BLaER1 treated with 17β-estradiol and CSF1 and Interleukin-3, amounts not matched to agents 10 nM and 100 nM (cell line): ENCODE measurements at regions not wholly inside any gene's neighbourhood (a gene's known extent, or its start where the extent isn't known, plus 50 kb on each side); places are given as distances from the start of the nearest gene placed in this dataset.

Experiments used
- H3K27ac ChIP-seq, 11 experiments: shearing (Covaris generic); formaldehyde crosslinking; 2 replicates each; pipeline ENCODE4 v1.8.1; 2022
- H3K27me3 ChIP-seq, 11 experiments: shearing (Covaris generic); formaldehyde crosslinking; 2 replicates each; pipeline ENCODE4 v1.8.1; 2022
- H3K36me3 ChIP-seq, 11 experiments: shearing (Covaris generic); formaldehyde crosslinking; 2 replicates each; pipeline ENCODE4 v1.8.1; 2022
- H3K4me1 ChIP-seq, 10 experiments: shearing (Covaris generic); formaldehyde crosslinking; 2 replicates each; pipeline ENCODE4 v1.8.1; 2022
- H3K4me2 ChIP-seq, 11 experiments: shearing (Covaris generic); formaldehyde crosslinking; 2 replicates each; pipeline ENCODE4 v1.8.1; 2022
- H3K4me3 ChIP-seq, 10 experiments: shearing (Covaris generic); formaldehyde crosslinking; 2 replicates each; pipeline ENCODE4 v1.8.1; 2022
- H3K9ac ChIP-seq, 11 experiments: shearing (Covaris generic); formaldehyde crosslinking; 2 replicates each; pipeline ENCODE4 v1.8.1; 2022
- H3K9me3 ChIP-seq, 11 experiments: shearing (Covaris generic); formaldehyde crosslinking; replicated peaks in 1 of 11; 2 replicates each; pipeline ENCODE4 v1.8.1; 2022
- H4K20me1 ChIP-seq, 11 experiments: shearing (Covaris generic); formaldehyde crosslinking; 2 replicates each; pipeline ENCODE4 v1.8.1; 2022
- Cebpa-rat ChIP-seq, 11 experiments: shearing (Covaris generic); IDR thresholded peaks; 2 replicates each; pipeline ENCODE4 v1.8.1; 2022

DNA sequence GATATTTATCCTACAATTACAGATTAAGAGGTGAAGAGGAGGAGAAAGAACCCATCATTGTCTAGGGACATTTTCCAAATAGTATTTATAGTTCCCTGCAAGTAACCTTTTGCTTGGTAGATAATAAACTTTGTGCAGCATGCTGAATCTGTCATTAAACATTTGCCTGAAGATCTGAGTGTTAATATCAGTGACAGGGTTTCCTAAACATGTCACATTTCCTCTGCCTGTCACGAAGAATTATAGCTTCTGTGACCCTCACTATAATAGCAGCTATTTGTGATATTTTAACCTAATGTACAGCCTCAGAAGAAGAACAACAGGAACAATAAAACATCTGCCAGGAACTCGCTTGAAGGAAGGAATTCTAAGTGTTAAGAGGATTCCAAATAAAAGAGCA is 350.3 kb downstream of the GXYLT1 start:
- no peak overlapping the region for H3K4me3 ChIP-seq
- H3K27ac ChIP-seq, result no peak overlapping the region
- no peaks in the 10 kb centered on the region for H3K27me3 ChIP-seq
- TF ChIP-seq Cebpa-rat (IDR thresholded peaks at IDR 0.05), result no peak
- H4K20me1 ChIP-seq, result no peaks in the 10 kb centered on the region
- H3K9me3 ChIP-seq, result peaks cover 0 to 21% (median 14%) of the 10 kb centered on the region in 11 experiments; a peak in 17 of 22 replicates
- no peaks in the 10 kb centered on the region for H3K4me1 ChIP-seq
- no peak overlapping the region for H3K9ac ChIP-seq
- no peaks in the 10 kb centered on the region for H3K36me3 ChIP-seq
- no peak overlapping the region for H3K4me2 ChIP-seq

DNA sequence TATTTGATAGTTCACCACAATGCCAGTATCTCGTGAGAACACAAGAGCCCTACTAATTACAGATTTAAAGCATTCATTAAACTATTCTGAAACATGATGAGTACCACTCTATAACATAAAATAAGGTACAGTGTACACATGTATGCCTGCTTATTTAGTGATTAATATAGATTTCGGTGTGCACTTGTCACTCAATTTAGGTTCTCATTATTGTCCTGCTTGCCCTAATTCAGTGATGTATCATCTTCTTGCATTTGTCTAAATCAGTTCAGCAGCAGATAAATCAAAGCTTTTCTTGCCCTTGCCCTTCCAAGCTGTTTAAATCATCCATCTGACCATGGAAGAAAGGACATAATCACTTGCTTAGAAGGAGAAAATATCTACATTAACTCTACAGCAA is 359.7 kb downstream of the GXYLT1 start:
- Histone ChIP-seq H3K27ac (no peak overlapping the region), H3K27me3 (no peaks in the 10 kb centered on the region), H4K20me1 (no peaks in the 10 kb centered on the region), H3K4me2 (no peak overlapping the region), H3K4me1 (no peaks in the 10 kb centered on the region), H3K36me3 (no peaks in the 10 kb centered on the region), H3K9ac (no peak overlapping the region), H3K9me3 (peaks cover 0 to 4% (median 0%) of the 10 kb centered on the region in 11 experiments; a peak in 1 of 22 replicates), H3K4me3 (no peak overlapping the region)
- TF ChIP-seq Cebpa-rat (IDR thresholded peaks at IDR 0.05), result no peak

DNA sequence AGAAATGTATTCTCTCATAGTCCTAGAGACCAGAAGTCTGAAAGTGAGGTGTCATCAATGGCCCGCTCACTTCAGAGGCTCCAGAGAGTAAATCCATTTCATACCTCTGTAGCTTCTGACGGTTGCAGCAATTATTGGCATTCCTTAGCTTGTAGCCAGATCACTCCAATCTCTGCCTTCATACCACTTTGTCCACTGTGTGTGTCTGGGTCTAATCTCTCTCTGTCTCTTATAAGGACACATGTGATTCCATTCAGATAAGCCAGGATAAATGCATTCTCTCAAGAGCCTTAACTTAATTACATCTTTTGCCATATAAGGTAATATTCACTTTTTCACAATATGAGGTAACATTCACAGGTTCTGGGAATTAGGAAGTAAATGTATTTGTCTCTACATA is 365.7 kb downstream of the GXYLT1 start:
- Histone ChIP-seq H4K20me1 (no peaks in the 10 kb centered on the region), H3K27ac (no peak overlapping the region), H3K4me3 (no peak overlapping the region), H3K4me2 (no peak overlapping the region), H3K27me3 (no peaks in the 10 kb centered on the region), H3K4me1 (no peaks in the 10 kb centered on the region), H3K9ac (no peak overlapping the region), H3K36me3 (no peaks in the 10 kb centered on the region), H3K9me3 (no peaks in the 10 kb centered on the region)
- TF ChIP-seq Cebpa-rat (IDR thresholded peaks at IDR 0.05), result no peak

DNA sequence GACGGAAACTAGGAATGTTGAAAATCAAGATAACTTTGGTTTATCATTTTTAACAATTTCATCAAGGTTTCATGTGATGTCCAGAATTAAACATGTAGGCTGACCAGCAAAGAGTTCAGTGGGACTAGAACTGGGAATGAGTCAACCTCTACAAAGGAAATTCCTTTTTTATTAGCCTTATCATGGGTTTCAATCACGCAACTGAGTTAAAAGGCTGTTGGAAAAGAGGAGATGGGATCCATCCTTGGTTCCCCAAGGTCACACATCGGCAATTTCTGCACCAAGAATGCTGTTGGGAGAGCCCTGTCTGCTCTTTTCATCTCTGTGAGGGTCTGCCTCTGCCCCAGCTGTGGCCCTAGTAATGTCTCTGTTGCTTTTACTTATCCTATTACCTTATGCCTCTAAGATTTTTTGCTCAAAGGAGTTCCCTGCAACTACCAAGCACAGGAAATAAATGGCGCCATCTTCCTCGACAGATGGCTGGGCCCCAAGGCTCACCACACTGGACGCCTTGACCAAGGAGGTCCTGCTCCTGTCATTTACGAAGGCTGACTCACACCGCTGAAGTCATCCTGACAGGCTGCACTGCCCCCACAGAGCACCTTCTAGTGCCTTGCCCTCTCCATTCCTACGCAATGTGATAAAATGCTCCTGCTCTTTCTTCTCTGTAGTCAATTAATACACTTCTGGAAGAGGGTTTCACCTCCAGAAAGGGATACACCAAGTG is 367.4 kb downstream of the GXYLT1 start:
- Histone ChIP-seq H3K36me3 (no peaks in the 10 kb centered on the region), H3K4me1 (no peaks in the 10 kb centered on the region), H4K20me1 (no peaks in the 10 kb centered on the region), H3K27me3 (no peaks in the 10 kb centered on the region), H3K27ac (no peak overlapping the region), H3K4me2 (no peak overlapping the region), H3K9me3 (no peaks in the 10 kb centered on the region), H3K4me3 (no peak overlapping the region), H3K9ac (no peak overlapping the region)
- no peak for TF ChIP-seq Cebpa-rat (IDR thresholded peaks at IDR 0.05)

DNA sequence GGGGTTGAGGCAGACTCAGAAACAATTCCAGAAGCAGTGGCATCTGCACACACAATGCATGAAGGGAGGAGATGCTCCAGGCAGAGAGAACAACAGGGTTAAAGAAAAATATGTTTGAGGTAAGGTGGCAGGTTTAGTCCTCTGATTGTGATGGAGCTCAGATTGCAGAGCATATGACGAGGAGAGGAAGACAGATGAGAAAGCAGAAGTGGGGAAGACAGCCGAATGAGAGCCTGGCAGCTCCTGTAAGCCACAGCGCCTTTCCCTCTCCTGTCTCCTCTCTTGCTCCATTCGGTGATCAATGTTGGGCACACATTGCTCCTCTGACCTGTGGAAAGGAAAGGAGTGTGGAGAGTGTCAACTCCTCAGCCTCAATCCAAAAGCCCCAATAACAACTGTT is 372.2 kb downstream of the GXYLT1 start:
- Histone ChIP-seq H3K9me3 (no peaks in the 10 kb centered on the region), H3K4me1 (no peaks in the 10 kb centered on the region), H3K36me3 (no peaks in the 10 kb centered on the region), H3K27me3 (no peaks in the 10 kb centered on the region), H4K20me1 (no peaks in the 10 kb centered on the region), H3K4me2 (no peak overlapping the region), H3K9ac (no peak overlapping the region), H3K4me3 (no peak overlapping the region), H3K27ac (no peak overlapping the region)
- no peak for TF ChIP-seq Cebpa-rat (IDR thresholded peaks at IDR 0.05)

DNA sequence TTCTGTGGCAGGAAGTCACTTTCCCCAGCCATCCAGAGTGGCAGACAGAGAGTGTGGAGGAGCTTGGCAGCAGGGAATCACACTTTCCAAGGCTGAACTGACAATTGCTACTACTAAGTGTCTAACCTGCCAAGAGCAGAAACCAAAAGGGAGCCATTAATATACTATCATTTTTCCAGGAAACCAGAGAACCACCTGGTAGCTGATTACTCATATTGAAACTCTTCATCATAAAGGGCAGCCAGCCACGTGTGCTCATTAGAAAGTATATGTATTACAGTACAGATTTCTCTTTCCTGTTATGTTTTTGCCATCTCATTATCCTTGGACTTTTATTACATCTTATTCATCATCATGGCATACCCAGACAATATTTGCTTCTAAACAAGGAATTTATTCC is 374.9 kb downstream of the GXYLT1 start:
- no peak overlapping the region for H3K4me2 ChIP-seq

DNA sequence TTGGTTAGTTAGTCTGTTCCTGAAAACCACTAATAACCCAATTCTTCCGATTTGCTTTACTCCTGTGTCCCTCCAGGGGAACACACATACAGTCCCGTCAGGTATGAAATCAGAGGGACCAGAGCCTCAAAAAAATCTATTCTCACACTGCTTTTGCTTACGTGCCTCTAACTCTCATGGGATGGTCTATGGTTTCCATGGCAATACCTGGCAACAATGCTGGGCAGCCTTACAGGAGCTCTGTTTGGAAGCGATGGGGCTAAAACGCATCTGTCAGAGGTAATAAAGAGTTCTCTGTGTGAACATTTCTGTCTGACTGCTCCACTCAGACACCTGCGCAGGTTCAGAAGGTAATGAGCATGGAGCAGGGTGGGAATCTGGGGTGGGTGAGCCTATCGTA is 376.2 kb downstream of the GXYLT1 start:
- no peak for TF ChIP-seq Cebpa-rat (IDR thresholded peaks at IDR 0.05)

More for the DNA sequence above, 374.9 kb downstream of the GXYLT1 start:
- Histone ChIP-seq H3K9me3 (no peaks in the 10 kb centered on the region), H3K27me3 (no peaks in the 10 kb centered on the region), H3K36me3 (no peaks in the 10 kb centered on the region), H3K4me3 (no peak overlapping the region), H3K27ac (no peak overlapping the region), H4K20me1 (no peaks in the 10 kb centered on the region), H3K9ac (no peak overlapping the region), H3K4me1 (no peaks in the 10 kb centered on the region)
- TF ChIP-seq Cebpa-rat (IDR thresholded peaks at IDR 0.05), result no peak

DNA sequence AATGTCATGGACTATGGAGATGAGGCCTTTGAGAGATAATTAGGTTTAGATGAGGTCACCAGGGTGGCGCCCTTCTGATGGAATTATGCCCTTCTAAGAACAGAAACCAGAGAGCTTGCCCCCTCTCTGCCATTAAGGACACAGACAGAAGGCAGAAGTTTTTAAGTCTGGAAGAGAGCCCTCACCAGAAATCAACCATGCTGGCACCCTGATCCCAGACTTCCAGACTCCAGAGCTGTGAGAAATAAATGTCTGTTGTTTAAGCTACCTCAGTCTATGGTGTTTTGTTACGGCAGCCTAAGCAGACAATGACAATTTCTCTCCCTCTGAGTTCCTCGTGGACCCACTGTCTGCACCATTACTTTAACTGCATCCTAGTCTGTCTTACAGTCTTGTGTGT is 382.0 kb downstream of the GXYLT1 start:
- Histone ChIP-seq H3K9ac (no peak overlapping the region), H3K4me3 (no peak overlapping the region), H3K36me3 (no peaks in the 10 kb centered on the region), H3K27me3 (no peaks in the 10 kb centered on the region), H3K4me1 (no peaks in the 10 kb centered on the region), H3K27ac (no peak overlapping the region), H3K4me2 (no peak overlapping the region), H4K20me1 (no peaks in the 10 kb centered on the region), H3K9me3 (peaks cover 0 to 4% (median 0%) of the 10 kb centered on the region in 11 experiments; a peak in 3 of 22 replicates)
- no peak for TF ChIP-seq Cebpa-rat (IDR thresholded peaks at IDR 0.05)

More for the DNA sequence above, 376.2 kb downstream of the GXYLT1 start:
- Histone ChIP-seq H3K9me3 (no peaks in the 10 kb centered on the region), H3K9ac (no peak overlapping the region), H3K27ac (no peak overlapping the region), H3K27me3 (no peaks in the 10 kb centered on the region), H4K20me1 (no peaks in the 10 kb centered on the region), H3K4me3 (no peak overlapping the region), H3K4me1 (no peaks in the 10 kb centered on the region), H3K36me3 (no peaks in the 10 kb centered on the region), H3K4me2 (no peak overlapping the region)

DNA sequence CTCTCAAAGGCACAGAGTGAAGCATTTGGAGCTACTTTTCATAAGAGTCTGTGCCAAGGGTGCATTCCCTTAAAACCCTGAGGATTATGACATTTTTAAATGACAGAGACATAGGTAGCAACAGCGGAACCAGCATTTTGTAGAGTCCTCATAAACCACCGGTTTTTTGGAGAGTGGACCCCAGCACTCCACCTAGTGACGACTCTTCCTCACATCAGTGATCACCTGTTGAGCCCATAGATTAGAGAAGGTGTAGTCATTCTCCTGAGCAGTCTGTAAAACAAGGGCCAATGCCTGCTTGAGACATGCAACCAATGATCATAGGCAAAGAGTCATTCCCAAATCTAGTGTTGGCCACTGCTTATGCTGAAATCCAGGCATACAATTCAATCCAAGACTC is 399.1 kb downstream of the GXYLT1 start:
- H3K4me1 ChIP-seq, result no peaks in the 10 kb centered on the region
- no peak overlapping the region for H3K9ac ChIP-seq
- peaks cover 0 to 7% (median 3%) of the 10 kb centered on the region in 11 experiments; a peak in 2 of 22 replicates for H3K9me3 ChIP-seq
- no peak overlapping the region for H3K27ac ChIP-seq
- H3K4me2 ChIP-seq, result no peak overlapping the region
- no peaks in the 10 kb centered on the region for H4K20me1 ChIP-seq
- no peaks in the 10 kb centered on the region for H3K27me3 ChIP-seq
- H3K36me3 ChIP-seq, result no peaks in the 10 kb centered on the region
- no peak overlapping the region for H3K4me3 ChIP-seq
- TF ChIP-seq Cebpa-rat (IDR thresholded peaks at IDR 0.05), result no peak

DNA sequence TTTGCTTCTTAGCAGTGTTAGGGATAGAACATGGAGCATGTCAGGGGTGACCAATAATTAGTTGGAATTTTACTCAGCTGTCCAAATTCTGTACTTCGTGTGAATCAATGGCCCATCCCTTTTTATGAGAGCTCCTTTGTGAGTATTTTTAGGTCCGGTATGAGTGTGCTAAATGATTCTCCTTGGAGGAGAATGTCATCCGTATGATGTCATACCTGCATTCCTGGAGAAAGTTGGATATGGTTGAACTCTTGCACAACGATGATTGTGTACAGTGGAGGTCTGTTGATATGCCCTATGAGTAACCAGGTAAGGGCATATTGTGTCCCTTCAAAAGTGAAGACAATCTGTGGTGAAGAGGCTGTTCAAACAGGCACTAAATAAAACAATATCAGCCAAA is 400.8 kb downstream of the GXYLT1 start:
- no peaks in the 10 kb centered on the region for H3K4me1 ChIP-seq
- no peaks in the 10 kb centered on the region for H3K36me3 ChIP-seq
- no peaks in the 10 kb centered on the region for H3K27me3 ChIP-seq
- no peak for TF ChIP-seq Cebpa-rat (IDR thresholded peaks at IDR 0.05)
- no peak overlapping the region for H3K9ac ChIP-seq
- no peaks in the 10 kb centered on the region for H4K20me1 ChIP-seq
- no peaks in the 10 kb centered on the region for H3K9me3 ChIP-seq
- no peak overlapping the region for H3K4me3 ChIP-seq
- no peak overlapping the region for H3K4me2 ChIP-seq
- H3K27ac ChIP-seq, result no peak overlapping the region
